HG03135 (cell line): ENCODE measurements at regions not wholly inside any gene's neighbourhood (a gene's known extent, or its start where the extent isn't known, plus 50 kb on each side); places are given as distances from the start of the nearest gene placed in this dataset.
A peak's percentile ranks its signal among the peaks of the same experiment; 100 is the strongest.
"Not testable (repeated sequence)": the region's sequence is repeated elsewhere in the genome, so short reads cannot be mapped to it uniquely, and the experiment has no call there.

Source experiments
- ATAC-seq: cut with Tn5 transposase; IDR thresholded peaks from one replicate; pipeline ENCODE4 v1.9.1; 2021; ENCODE audit warnings: mild to moderate bottlenecking, moderate library complexity; ENCODE audit not compliant: unreplicated experiment

GRCh38 chr13:31385540-31385939, 185.8 kb downstream of the B3GLCT start:
- no peak for ATAC-seq

GRCh38 chr13:31394506-31394905, 194.7 kb downstream of the B3GLCT start:
- no peak for ATAC-seq

- ATAC-seq = no peak
Measured at GRCh38 chr13:31395090-31395489, 195.3 kb downstream of the B3GLCT start.

- no peak for ATAC-seq
Measured at GRCh38 chr13:31399690-31400089, 199.9 kb downstream of the B3GLCT start.

GRCh38 chr13:31403711-31404110, 203.9 kb downstream of the B3GLCT start:
- not testable (repeated sequence) for ATAC-seq

- ATAC-seq = no peak
Measured at GRCh38 chr13:31408927-31409326, 209.2 kb downstream of the B3GLCT start.

- ATAC-seq = no peak
Measured at GRCh38 chr13:31409678-31410356, 210.0 kb downstream of the B3GLCT start.

- no peak for ATAC-seq
Measured at GRCh38 chr13:31413516-31413915, 213.7 kb downstream of the B3GLCT start.

- ATAC-seq = no peak
Measured at GRCh38 chr13:31416066-31416465, 216.3 kb downstream of the B3GLCT start.

- ATAC-seq = no peak
Measured at GRCh38 chr13:31418186-31418585, 218.4 kb downstream of the B3GLCT start.

GRCh38 chr13:31421756-31422155, 222.0 kb downstream of the B3GLCT start:
- ATAC-seq = no peak

GRCh38 chr13:31424130-31424729, 224.5 kb downstream of the B3GLCT start:
- peak; percentile 96 for ATAC-seq

- ATAC-seq = no peak
Measured at GRCh38 chr13:31426395-31426794, 226.6 kb downstream of the B3GLCT start.

GRCh38 chr13:31427151-31428100, 227.7 kb downstream of the B3GLCT start:
- no peak for ATAC-seq

- ATAC-seq = no peak
Measured at GRCh38 chr13:31431722-31432137, 232.0 kb downstream of the B3GLCT start.

GRCh38 chr13:31433207-31433606, 233.4 kb downstream of the B3GLCT start:
- no peak for ATAC-seq

GRCh38 chr13:31433746-31434145, 234.0 kb downstream of the B3GLCT start:
- ATAC-seq = no peak

GRCh38 chr13:31434613-31435012, 234.8 kb downstream of the B3GLCT start:
- no peak for ATAC-seq

GRCh38 chr13:31435536-31435935, 235.8 kb downstream of the B3GLCT start:
- no peak for ATAC-seq

GRCh38 chr13:31436478-31436877, 236.7 kb downstream of the B3GLCT start:
- no peak for ATAC-seq

- no peak for ATAC-seq
Measured at GRCh38 chr13:31437975-31438374, 238.2 kb downstream of the B3GLCT start.

GRCh38 chr13:31440132-31440531, 240.4 kb downstream of the B3GLCT start:
- no peak for ATAC-seq
